ENCODE measurements at regions not wholly inside any gene's neighbourhood (a gene's known extent, or its start where the extent isn't known, plus 50 kb on each side); places are given as distances from the start of the nearest gene placed in this dataset.

- Histone ChIP-seq H3K4me2 (no peak overlapping the region), H3K9me3 (ENCODE audit: insufficient read depth, low read depth) (peaks cover 3% of the 10 kb centered on the region; the same call in 1 of the 2 replicates), H3K79me2 (ENCODE audit: low read depth) (no peaks in the 10 kb centered on the region), H3K27ac (no peak overlapping the region), H3K4me1 (replicated peaks; ENCODE audit: insufficient read depth) (peaks cover 31% of the 10 kb centered on the region), H3K36me3 (ENCODE audit: low read depth) (no peaks in the 10 kb centered on the region), H3K4me3 (no peak overlapping the region), H4K20me1 (ENCODE audit: insufficient read depth) (no peaks in the 10 kb centered on the region), H3K27me3 (ENCODE audit: insufficient read depth, low read depth) (no peaks in the 10 kb centered on the region), H3K9me2 (ENCODE audit: insufficient read depth) (no peaks in the 10 kb centered on the region), H3F3A (ENCODE audit: insufficient read depth, low read depth) (0 out of 2 replicates have a peak, but pooled peaks cover 5% of the 10 kb centered on the region), H2AFZ (no peak overlapping the region)
- TF ChIP-seq EZH2 (IDR thresholded peaks at IDR 0.05; ENCODE audit: low read depth) (no peak), CTCF (conservative IDR thresholded peaks at IDR 0.05) (no peak)
- intact Hi-C loops (cut with micrococcal nuclease; ENCODE audit: unreplicated experiment), result loop anchor here (5.0 kb wide), 1 partner anchor 72 kb away; no protein-coding TSS in a partner anchor
- no TSS peak for BruUV-seq (replicated peaks)
- ChIA-PET POLR2A (ENCODE audit: unreplicated experiment) (no interaction called here), CTCF (no interaction called here)
- no peak for DNase-seq
Measured at GRCh38 chr13:31925079-31925478, 106.5 kb upstream of the FRY start.

DNA sequence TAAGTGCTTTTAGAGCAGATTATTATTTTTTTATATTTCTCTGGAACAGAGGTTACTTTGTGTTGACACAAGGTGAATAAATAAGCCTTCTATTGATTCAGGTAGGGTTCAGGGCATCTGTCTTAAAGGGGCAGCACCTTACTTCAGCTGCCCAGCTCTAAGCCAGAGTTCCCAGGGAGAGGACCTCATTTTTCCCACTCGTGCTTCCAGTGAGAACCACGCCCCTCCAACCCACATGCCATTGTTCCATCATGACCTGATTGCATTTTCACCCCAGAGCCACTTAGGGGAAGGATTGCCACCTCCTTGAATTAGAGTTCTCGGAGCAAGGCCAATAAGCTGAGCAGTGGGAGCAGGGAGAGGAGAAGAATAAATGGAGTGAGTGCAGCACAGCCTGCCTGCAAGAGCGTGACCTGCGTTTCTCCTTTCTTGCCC is 104.3 kb upstream of the FRY start:
- 0 out of 2 replicates have a peak overlapping the region, but pooled peaks have one; percentile 42 for H2AFZ ChIP-seq
- H3F3A ChIP-seq (ENCODE audit: insufficient read depth, low read depth), result 0 out of 2 replicates have a peak, but pooled peaks cover 5% of the 10 kb centered on the region
- peaks cover 3% of the 10 kb centered on the region; the same call in 1 of the 2 replicates for H3K9me3 ChIP-seq (ENCODE audit: insufficient read depth, low read depth)
- H3K36me3 ChIP-seq (ENCODE audit: low read depth), result no peaks in the 10 kb centered on the region
- BruUV-seq (replicated peaks), result no TSS peak
- DNase-seq, result peak in 1 of 2 experiments; percentile 34
- no peak overlapping the region for H3K27ac ChIP-seq
- H3K79me2 ChIP-seq (ENCODE audit: low read depth), result no peaks in the 10 kb centered on the region
- H3K27me3 ChIP-seq (ENCODE audit: insufficient read depth, low read depth), result no peaks in the 10 kb centered on the region
- peak overlapping the region; percentile 67 for H3K4me2 ChIP-seq
- H4K20me1 ChIP-seq (ENCODE audit: insufficient read depth), result no peaks in the 10 kb centered on the region
- CTCF ChIA-PET, result interaction anchor here (1.1 kb wide), 1 partner anchor 14 kb away, joined by 6 read pairs; no protein-coding TSS in a partner anchor
- intact Hi-C loops (cut with micrococcal nuclease; ENCODE audit: unreplicated experiment), result loop anchor here (5.0 kb wide), 1 partner anchor 70 kb away; no protein-coding TSS in a partner anchor
- H3K4me3 ChIP-seq, result 0 out of 2 replicates have a peak overlapping the region, but pooled peaks have one; percentile 15
- TF ChIP-seq CTCF (conservative IDR thresholded peaks at IDR 0.05) (no peak), EZH2 (IDR thresholded peaks at IDR 0.05; ENCODE audit: low read depth) (no peak)
- no peaks in the 10 kb centered on the region for H3K9me2 ChIP-seq (ENCODE audit: insufficient read depth)
- peaks cover 49% of the 10 kb centered on the region for H3K4me1 ChIP-seq (replicated peaks; ENCODE audit: insufficient read depth)
- POLR2A ChIA-PET (ENCODE audit: unreplicated experiment), result interaction anchor here (0.5 to 0.7 kb wide), 2 partner anchors 289 to 388 kb away, joined by 3 to 37 read pairs; partner anchors contain the start of genes BRCA2 and ZAR1L

DNA sequence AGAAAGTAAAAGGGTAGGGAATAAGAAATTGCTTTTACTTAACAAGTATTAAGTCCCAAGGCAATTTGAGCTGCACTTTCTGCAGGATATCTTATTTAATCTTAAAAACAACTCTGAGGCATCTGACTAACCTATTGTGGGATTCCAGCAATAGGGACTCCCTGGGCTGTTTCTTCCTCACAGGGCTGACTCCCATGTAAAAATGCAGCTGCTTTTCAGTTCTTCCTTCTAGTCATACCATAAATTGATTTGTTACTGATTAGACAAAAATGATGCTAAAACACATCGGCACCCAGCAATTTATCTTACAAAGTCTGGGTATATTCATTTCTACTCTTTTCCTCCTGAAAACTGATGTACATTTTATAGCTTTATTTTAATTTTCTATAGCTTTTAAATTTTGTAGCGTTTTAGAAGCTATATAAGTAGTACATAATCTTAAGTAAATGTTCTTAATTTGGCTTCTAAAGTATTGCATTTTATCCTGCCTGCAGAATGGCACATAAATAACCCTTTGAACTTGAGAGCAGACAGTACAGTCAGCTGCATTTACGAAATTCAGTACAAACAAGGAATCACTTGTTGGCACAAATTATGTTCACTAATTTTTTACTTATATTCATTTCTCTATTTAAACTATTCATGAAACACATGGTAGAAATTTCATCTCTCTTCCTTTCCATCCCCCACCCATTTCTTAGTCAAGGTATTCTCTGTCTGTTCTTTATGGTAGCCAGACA is 102.4 kb upstream of the FRY start:
- Histone ChIP-seq H3K9me2 (ENCODE audit: insufficient read depth) (no peaks in the 10 kb centered on the region), H3K4me2 (no peak overlapping the region), H2AFZ (no peak overlapping the region), H3K27me3 (ENCODE audit: insufficient read depth, low read depth) (no peaks in the 10 kb centered on the region), H4K20me1 (ENCODE audit: insufficient read depth) (no peaks in the 10 kb centered on the region), H3K36me3 (ENCODE audit: low read depth) (no peaks in the 10 kb centered on the region), H3K27ac (no peak overlapping the region), H3K4me1 (replicated peaks; ENCODE audit: insufficient read depth) (peaks cover 49% of the 10 kb centered on the region), H3K9me3 (ENCODE audit: insufficient read depth, low read depth) (peaks cover 3% of the 10 kb centered on the region; the same call in 1 of the 2 replicates), H3K79me2 (ENCODE audit: low read depth) (no peaks in the 10 kb centered on the region), H3F3A (ENCODE audit: insufficient read depth, low read depth) (0 out of 2 replicates have a peak, but pooled peaks cover 5% of the 10 kb centered on the region), H3K4me3 (no peak overlapping the region)
- TF ChIP-seq EZH2 (IDR thresholded peaks at IDR 0.05; ENCODE audit: low read depth), result no peak
- TF ChIP-seq CTCF (conservative IDR thresholded peaks at IDR 0.05), result no peak
- intact Hi-C loops (cut with micrococcal nuclease; ENCODE audit: unreplicated experiment), result loop anchor here (5.0 kb wide), 1 partner anchor 68 kb away; no protein-coding TSS in a partner anchor
- CTCF ChIA-PET, result interaction anchor here (0.6 kb wide), 1 partner anchor 691 kb away, joined by 3 read pairs; no protein-coding TSS in a partner anchor
- POLR2A ChIA-PET (ENCODE audit: unreplicated experiment), result no interaction called here
- no peak for DNase-seq
- BruUV-seq (replicated peaks), result no TSS peak

All from PC-9 (cell line).